H1 (cell line): ENCODE measurements at regions not wholly inside any gene's neighbourhood (a gene's known extent, or its start where the extent isn't known, plus 50 kb on each side); places are given as distances from the start of the nearest gene placed in this dataset.

Source experiments
- CHD7 ChIP-seq: fragments of 300-600 bp; sonication (generic); IDR thresholded peaks from 2 replicates; pipeline ENCODE4 v1.7.1; 2012; ENCODE audit warnings: low read length, moderate library complexity, mild to moderate bottlenecking, inconsistent platforms; ENCODE audit not compliant: insufficient replicate concordance
- POLR2AphosphoS5 ChIP-seq: IDR thresholded peaks from 2 replicates; pipeline ENCODE4 v1.6.1; 2011; ENCODE audit warnings: low read depth, low read length
- RBBP5 ChIP-seq: IDR thresholded peaks from 2 replicates; pipeline ENCODE4 v1.7.1; 2012; ENCODE audit warnings: low read depth, mild to moderate bottlenecking, inconsistent platforms, low read length, moderate library complexity, borderline replicate concordance

GRCh38 chr1:34356853-34357252, 180.1 kb downstream of the C1orf94 start (continued):
- no peak for TF ChIP-seq CHD7
- no peak for TF ChIP-seq POLR2AphosphoS5
- no peak for TF ChIP-seq RBBP5
